Esophagus squamous epithelium (tissue), 4 donors: ENCODE measurements at regions not wholly inside any gene's neighbourhood (a gene's known extent, or its start where the extent isn't known, plus 50 kb on each side); places are given as distances from the start of the nearest gene placed in this dataset.

Source experiments
- CTCF ChIP-seq, 6 experiments: fragments of 450-650 bp in 4 of 6; fragments of 200-600 bp in 2 of 6; sonication (generic) in 2 of 6; IDR thresholded peaks; one replicate each; pipeline ENCODE4 v1.5.1; 2016 to 2019; ENCODE audit warnings: antibody characterized with exemption in 6 of 6, mild to moderate bottlenecking in 4 of 6, moderate library complexity in 4 of 6
- POLR2A ChIP-seq, 4 donors: fragments of 450-650 bp; IDR thresholded peaks; one replicate each; pipeline ENCODE4 v1.6.1; 2017; ENCODE audit warnings: antibody characterized with exemption in 4 of 4, mild to moderate bottlenecking in 4 of 4, moderate library complexity in 3 of 4

- TF ChIP-seq CTCF (IDR thresholded peaks at IDR 0.05) (no peak), POLR2A (IDR thresholded peaks at IDR 0.05) (no peak)
Observed at GRCh38 chr16:66002601-66003000, 363.9 kb upstream of the CDH5 start.
